H1 (cell line): ENCODE measurements at regions not wholly inside any gene's neighbourhood (a gene's known extent, or its start where the extent isn't known, plus 50 kb on each side); places are given as distances from the start of the nearest gene placed in this dataset.

Experiments
- CHD7 ChIP-seq: fragments of 300-600 bp; sonication (generic); IDR thresholded peaks from 2 replicates; pipeline ENCODE4 v1.7.1; 2012; ENCODE audit warnings: low read length, moderate library complexity, mild to moderate bottlenecking, inconsistent platforms; ENCODE audit not compliant: insufficient replicate concordance
- SP4 ChIP-seq: IDR thresholded peaks from 2 replicates; pipeline ENCODE4 v1.6.1; 2012; ENCODE audit warnings: low read length, inconsistent platforms

DNA sequence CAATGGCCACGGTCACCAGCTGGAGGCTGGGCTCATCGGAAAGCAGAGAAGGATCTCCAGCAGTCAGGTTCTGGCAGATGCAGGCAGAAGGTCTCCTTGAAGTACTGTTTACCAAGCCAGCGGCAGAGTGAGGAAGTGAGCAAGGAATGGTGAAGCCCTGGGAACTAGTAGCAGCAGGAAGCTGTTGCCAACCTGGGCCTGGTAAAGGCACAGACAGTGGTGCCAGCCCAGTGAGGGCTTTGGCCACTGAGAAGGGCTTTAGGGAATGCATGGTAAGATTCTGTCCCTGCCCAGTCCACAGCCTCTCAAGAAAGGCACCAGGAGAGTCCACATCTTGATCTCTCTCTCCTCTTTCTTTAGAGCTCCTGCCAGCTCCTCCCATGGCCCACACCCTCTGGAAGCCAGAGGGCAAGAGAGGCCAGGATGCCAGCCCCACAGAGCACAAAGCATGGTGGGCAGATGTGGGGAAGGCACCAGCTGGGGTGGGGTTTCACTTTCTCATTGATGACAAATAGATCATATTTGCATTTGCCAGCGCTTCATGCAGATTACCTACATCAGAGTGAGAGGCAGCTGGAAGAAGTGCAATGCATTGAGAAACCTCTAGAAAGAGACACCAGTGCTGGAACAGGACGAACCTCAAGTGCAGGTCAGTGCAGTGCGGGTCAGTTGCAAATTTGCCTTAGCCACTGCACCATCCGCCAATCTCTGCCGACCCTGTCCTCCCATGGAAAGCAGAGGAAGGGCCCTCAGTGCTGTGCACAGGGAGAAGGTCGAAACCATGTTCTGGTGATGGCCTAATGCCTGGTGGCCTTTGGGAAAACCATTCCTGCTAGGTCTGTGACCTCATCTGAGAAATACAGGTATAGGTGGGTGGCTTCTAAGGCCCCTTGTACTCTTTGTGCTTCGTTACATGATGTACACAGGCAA, 667.8 kb upstream of the MKI67 start (continued):
- TF ChIP-seq CHD7, result no peak
- TF ChIP-seq SP4, result no peak
